WERI-Rb-1 (cell line): ENCODE measurements at regions not wholly inside any gene's neighbourhood (a gene's known extent, or its start where the extent isn't known, plus 50 kb on each side); places are given as distances from the start of the nearest gene placed in this dataset.

ENCODE experiments used
- DNase-seq: peaks from one replicate; pipeline ENCODE4 v3.0.0-alpha.2; 2020
- H3K27ac ChIP-seq: fragments of 250-450 bp; sonication (Bioruptor Pico); 2 replicates; pipeline ENCODE4 v1.5.1; 2020; ENCODE audit warnings: mild to moderate bottlenecking, moderate library complexity
- H3K27me3 ChIP-seq: fragments of 250-450 bp; sonication (Bioruptor Pico); 2 replicates; pipeline ENCODE4 v1.5.1; 2021; ENCODE audit warnings: mild to moderate bottlenecking, low read depth, moderate library complexity; ENCODE audit not compliant: insufficient read depth, severe bottlenecking
- H3K36me3 ChIP-seq: fragments of 250-450 bp; sonication (Bioruptor Pico); 2 replicates; pipeline ENCODE4 v1.5.1; 2020; ENCODE audit warnings: mild to moderate bottlenecking, moderate library complexity
- H3K4me3 ChIP-seq: 2 replicates; pipeline ENCODE4 v1.5.1; 2011; ENCODE audit warnings: low read depth, mild to moderate bottlenecking, control low read depth, low read length
- H3K9me3 ChIP-seq: fragments of 250-450 bp; sonication (Bioruptor Pico); 2 replicates; pipeline ENCODE4 v1.5.1; 2021; ENCODE audit warnings: mild to moderate bottlenecking, moderate library complexity; ENCODE audit not compliant: severe bottlenecking
- CTCF ChIP-seq: IDR thresholded peaks from 2 replicates; pipeline ENCODE4 v1.5.1; 2011; ENCODE audit warnings: low read depth, mild to moderate bottlenecking, control low read depth, inconsistent platforms, low read length

GRCh38 chr21:14734833-14735232, 188.7 kb upstream of the SAMSN1 start:
- Histone ChIP-seq H3K36me3 (no peaks in the 10 kb centered on the region), H3K27me3 (no peaks in the 10 kb centered on the region), H3K27ac (no peak overlapping the region), H3K4me3 (no peak overlapping the region), H3K9me3 (no peaks in the 10 kb centered on the region)
- no peak for DNase-seq
- no peak for TF ChIP-seq CTCF

GRCh38 chr21:14734191-14734590, 188.1 kb upstream of the SAMSN1 start:
- Histone ChIP-seq H3K27me3 (no peaks in the 10 kb centered on the region), H3K36me3 (no peaks in the 10 kb centered on the region), H3K9me3 (no peaks in the 10 kb centered on the region), H3K27ac (no peak overlapping the region), H3K4me3 (no peak overlapping the region)
- no peak for DNase-seq
- no peak for TF ChIP-seq CTCF

- no peak overlapping the region for H3K27ac ChIP-seq
- no peaks in the 10 kb centered on the region for H3K27me3 ChIP-seq
- H3K4me3 ChIP-seq: no peak overlapping the region
- DNase-seq: no peak
- TF ChIP-seq CTCF: no peak
- H3K36me3 ChIP-seq: no peaks in the 10 kb centered on the region
- no peaks in the 10 kb centered on the region for H3K9me3 ChIP-seq
These were observed 179.1 kb upstream of the SAMSN1 start for GRCh38 chr21:14725219-14725618.

- no peak for DNase-seq
- Histone ChIP-seq H3K4me3 (no peak overlapping the region), H3K9me3 (no peaks in the 10 kb centered on the region), H3K36me3 (no peaks in the 10 kb centered on the region), H3K27me3 (no peaks in the 10 kb centered on the region), H3K27ac (no peak overlapping the region)
- no peak for TF ChIP-seq CTCF
These were observed 176.8 kb upstream of the SAMSN1 start for GRCh38 chr21:14722841-14723483.

- H3K36me3 ChIP-seq: no peaks in the 10 kb centered on the region
- no peak for TF ChIP-seq CTCF
- H3K27ac ChIP-seq: no peak overlapping the region
- no peak for DNase-seq
- no peaks in the 10 kb centered on the region for H3K9me3 ChIP-seq
- H3K4me3 ChIP-seq: no peak overlapping the region
- H3K27me3 ChIP-seq: no peaks in the 10 kb centered on the region
These were observed 174.1 kb upstream of the SAMSN1 start for GRCh38 chr21:14720237-14720636.

- no peak overlapping the region for H3K4me3 ChIP-seq
- TF ChIP-seq CTCF: no peak
- no peaks in the 10 kb centered on the region for H3K9me3 ChIP-seq
- H3K27me3 ChIP-seq: no peaks in the 10 kb centered on the region
- H3K27ac ChIP-seq: no peak overlapping the region
- no peaks in the 10 kb centered on the region for H3K36me3 ChIP-seq
- DNase-seq: no peak
These were observed 172.8 kb upstream of the SAMSN1 start for GRCh38 chr21:14718951-14719350.
